ENCODE measurements at regions not wholly inside any gene's neighbourhood (a gene's known extent, or its start where the extent isn't known, plus 50 kb on each side); places are given as distances from the start of the nearest gene placed in this dataset.

DNA sequence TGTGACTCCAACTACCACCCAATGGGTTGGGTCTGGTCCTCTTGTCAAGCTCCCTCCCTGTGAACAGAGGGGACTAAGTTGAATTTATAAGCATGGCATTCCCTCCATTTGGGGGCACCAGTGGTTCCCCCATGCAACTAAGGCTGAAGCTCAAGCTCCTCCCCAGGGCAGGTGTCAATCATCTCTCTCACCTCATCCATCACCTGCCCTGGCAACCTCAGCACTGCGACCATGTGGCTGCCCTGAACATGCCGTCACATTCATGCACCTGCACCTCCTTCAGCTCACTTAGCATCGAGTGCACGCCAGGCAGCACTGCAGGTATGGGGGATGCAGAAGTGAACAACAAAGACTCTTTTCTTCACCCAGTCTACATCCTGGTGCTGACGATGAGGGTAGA, 799.3 kb downstream of the TBC1D22A start:
- TF ChIP-seq, protein P1, sequence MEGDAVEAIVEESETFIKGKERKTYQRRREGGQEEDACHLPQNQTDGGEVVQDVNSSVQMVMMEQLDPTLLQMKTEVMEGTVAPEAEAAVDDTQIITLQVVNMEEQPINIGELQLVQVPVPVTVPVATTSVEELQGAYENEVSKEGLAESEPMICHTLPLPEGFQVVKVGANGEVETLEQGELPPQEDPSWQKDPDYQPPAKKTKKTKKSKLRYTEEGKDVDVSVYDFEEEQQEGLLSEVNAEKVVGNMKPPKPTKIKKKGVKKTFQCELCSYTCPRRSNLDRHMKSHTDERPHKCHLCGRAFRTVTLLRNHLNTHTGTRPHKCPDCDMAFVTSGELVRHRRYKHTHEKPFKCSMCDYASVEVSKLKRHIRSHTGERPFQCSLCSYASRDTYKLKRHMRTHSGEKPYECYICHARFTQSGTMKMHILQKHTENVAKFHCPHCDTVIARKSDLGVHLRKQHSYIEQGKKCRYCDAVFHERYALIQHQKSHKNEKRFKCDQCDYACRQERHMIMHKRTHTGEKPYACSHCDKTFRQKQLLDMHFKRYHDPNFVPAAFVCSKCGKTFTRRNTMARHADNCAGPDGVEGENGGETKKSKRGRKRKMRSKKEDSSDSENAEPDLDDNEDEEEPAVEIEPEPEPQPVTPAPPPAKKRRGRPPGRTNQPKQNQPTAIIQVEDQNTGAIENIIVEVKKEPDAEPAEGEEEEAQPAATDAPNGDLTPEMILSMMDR (IDR thresholded peaks at IDR 0.05): no peak
- TF ChIP-seq POLR2A (IDR thresholded peaks at IDR 0.05): no peak
- H3K27me3 ChIP-seq: peaks cover 3% of the 10 kb centered on the region
- H3K36me3 ChIP-seq (replicated peaks in 1 of 2): no peaks in the 10 kb centered on the region
- intact Hi-C loops (cut with DNase I): no loop called here
- H3K4me1 ChIP-seq (replicated peaks in 1 of 2): no peaks in the 10 kb centered on the region
- no peak overlapping the region for H3K4me3 ChIP-seq
- DNase-seq: no peak
- no peaks in the 10 kb centered on the region for H3K9me3 ChIP-seq (replicated peaks in 1 of 3)
- 73 to 87% (median 77%) methylated on average over 5 of the region's 5 CpGs for WGBS, 4 donors
- no peak overlapping the region for H3K27ac ChIP-seq

DNA sequence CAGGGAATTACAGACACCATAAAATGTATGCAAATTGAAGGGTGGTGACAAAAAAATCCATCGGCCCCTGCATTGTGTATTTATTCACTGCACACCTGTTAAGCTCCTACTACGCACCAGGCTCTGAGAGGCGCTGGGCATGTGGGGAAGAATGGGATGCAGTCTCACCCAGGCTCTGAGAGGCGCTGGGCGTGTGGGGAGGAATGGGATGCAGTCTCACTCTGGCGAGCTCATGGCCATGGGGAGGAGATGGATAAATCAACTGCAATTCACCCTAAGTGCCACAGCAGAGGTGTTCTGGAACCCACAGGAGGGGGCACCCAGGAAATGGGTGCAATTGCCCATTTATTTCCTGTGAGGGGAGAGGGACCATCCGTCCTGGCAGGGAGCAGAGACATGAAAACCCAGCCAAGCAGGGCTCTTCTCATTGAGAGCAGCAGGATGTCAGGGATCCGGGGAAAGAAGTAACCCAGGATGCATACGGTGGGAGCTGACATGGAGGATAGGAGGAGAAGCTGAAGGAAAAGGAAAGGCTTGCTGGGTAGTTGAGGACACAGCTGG, 798.7 kb downstream of the TBC1D22A start:
- no peak for TF ChIP-seq POLR2A (IDR thresholded peaks at IDR 0.05)
- no peaks in the 10 kb centered on the region for H3K4me1 ChIP-seq (replicated peaks in 1 of 2)
- intact Hi-C loops (cut with DNase I): no loop called here
- no peak overlapping the region for H3K27ac ChIP-seq
- H3K27me3 ChIP-seq: peaks cover 3% of the 10 kb centered on the region
- WGBS, 4 donors: 72 to 83% (median 80%) methylated on average over 9 of the region's 9 CpGs
- H3K4me3 ChIP-seq: no peak overlapping the region
- H3K9me3 ChIP-seq (replicated peaks in 1 of 3): no peaks in the 10 kb centered on the region
- H3K36me3 ChIP-seq (replicated peaks in 1 of 2): no peaks in the 10 kb centered on the region
- no peak for DNase-seq

DNA sequence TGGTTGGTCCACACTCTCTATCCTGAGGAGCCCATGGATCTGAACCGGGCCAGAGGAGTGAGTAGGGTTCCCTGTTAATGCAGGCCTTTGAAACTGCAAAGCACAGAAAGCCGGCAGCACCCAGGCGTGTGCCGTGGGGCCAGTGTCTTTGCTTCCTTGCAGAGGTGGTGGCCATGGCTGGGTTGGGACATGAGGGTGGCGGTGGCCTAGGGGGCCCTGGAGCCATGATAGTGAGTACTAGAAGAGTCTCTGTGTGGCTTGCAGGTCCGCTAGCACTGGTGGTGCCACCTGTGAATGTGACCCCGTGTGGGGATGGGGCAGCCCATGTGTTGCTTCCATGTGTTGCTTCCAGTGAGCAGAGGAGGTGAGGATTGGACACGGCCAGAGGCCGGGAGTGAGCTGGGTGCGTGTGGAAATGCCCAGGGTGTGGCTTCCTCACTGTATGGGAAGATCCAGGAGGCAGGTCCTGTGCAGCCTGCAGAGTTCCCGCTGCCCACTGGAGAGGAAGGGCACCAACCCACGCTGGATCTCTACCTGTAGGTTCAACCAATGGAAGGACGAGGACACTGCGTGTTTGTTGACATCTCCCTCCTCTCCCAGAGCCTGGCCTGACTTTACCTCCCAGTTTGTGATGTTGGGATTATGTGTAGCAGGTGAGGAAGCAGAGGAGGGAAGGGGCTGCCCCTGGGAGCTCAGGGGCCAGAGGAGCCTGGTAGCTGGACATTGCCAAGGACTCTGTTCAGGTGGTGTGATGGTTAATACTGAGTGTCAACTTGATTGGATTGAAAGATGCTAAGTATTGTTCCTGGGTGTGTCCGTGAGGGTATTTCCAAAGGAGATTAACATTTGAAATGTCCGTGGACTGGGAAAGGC, 796.6 kb downstream of the TBC1D22A start:
- no peak for TF ChIP-seq POLR2A (IDR thresholded peaks at IDR 0.05)
- TF ChIP-seq, protein P1 (IDR thresholded peaks at IDR 0.05): no peak
- Histone ChIP-seq H3K4me3 (no peak overlapping the region), H3K4me1 (replicated peaks in 1 of 2) (no peaks in the 10 kb centered on the region), H3K27me3 (peaks cover 3% of the 10 kb centered on the region), H3K36me3 (replicated peaks in 1 of 2) (no peaks in the 10 kb centered on the region), H3K27ac (no peak overlapping the region), H3K9me3 (replicated peaks in 1 of 3) (no peaks in the 10 kb centered on the region)
- WGBS, 4 donors: 84 to 91% (median 90%) methylated on average over 10 to 16 of the region's 16 CpGs
- intact Hi-C loops (cut with DNase I): no loop called here
- DNase-seq: no peak

DNA sequence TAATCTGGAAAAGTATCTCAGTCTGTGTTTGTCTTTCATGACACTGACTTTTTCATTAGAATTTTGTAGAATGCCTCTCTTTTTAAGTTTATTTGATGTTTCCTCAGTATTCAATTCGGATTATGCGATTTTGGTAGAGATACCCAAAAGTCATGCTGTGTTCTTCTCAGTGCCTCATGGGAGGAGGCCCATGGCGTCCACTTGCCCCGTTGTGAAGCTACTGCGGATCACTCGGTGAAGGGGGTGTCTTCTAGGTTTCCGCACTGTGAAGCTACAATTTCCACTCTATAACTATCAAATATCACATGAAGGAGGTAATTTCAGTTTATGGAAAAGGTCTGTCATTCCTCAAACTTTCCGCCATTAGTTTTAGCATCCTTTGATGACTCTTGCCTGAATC, 794.0 kb downstream of the TBC1D22A start:
- Histone ChIP-seq H3K27ac (no peak overlapping the region), H3K9me3 (replicated peaks in 1 of 3) (no peaks in the 10 kb centered on the region), H3K36me3 (replicated peaks in 1 of 2) (no peaks in the 10 kb centered on the region), H3K27me3 (peaks cover 8% of the 10 kb centered on the region), H3K4me1 (replicated peaks in 1 of 2) (no peaks in the 10 kb centered on the region), H3K4me3 (no peak overlapping the region)
- no peak for DNase-seq
- intact Hi-C loops (cut with DNase I): no loop called here
- no peak for TF ChIP-seq POLR2A (IDR thresholded peaks at IDR 0.05)
- TF ChIP-seq, protein P1 (IDR thresholded peaks at IDR 0.05): no peak
- WGBS, 4 donors: 87 to 90% (median 89%) methylated on average over 8 of the region's 8 CpGs

Data from adrenal gland (tissue), 9 donors.